GM12878 (cell line): ENCODE measurements at regions not wholly inside any gene's neighbourhood (a gene's known extent, or its start where the extent isn't known, plus 50 kb on each side); places are given as distances from the start of the nearest gene placed in this dataset.

Experiments used
- ATAC-seq: fragments of 200-7000 bp; cut with Tn5 transposase; 3 replicates; pipeline ENCODE4 v1.9.1; 2020; ENCODE audit warnings: mild to moderate bottlenecking, moderate library complexity
- BruUV-seq: library from RNA; stranded (reverse); fragments of 400-500 nt; replicated peaks from 2 replicates; lab custom pipeline; 2021; lab: Mats Ljungman, UMichigan
- CTCF ChIA-PET: fragments of 300-600 bp; sonication (Branson Sonifier 250); formaldehyde crosslinking; extraction: SDS; loops from one replicate; lab custom pipeline; 2021; ENCODE audit warnings: inconsistent platforms; lab: Yijun Ruan, JAX
- POLR2A ChIA-PET: fragments of 350-600 bp; formaldehyde crosslinking; extraction: SDS; loops from one replicate; lab custom pipeline; 2021; ENCODE audit warnings: inconsistent platforms; lab: Charles Lee
- RAD21 ChIA-PET: fragments of 300-600 bp; sonication (Branson Sonifier 250); formaldehyde crosslinking; loops from one replicate; lab custom pipeline; 2023; ENCODE audit warnings: antibody characterized with exemption; ENCODE audit not compliant: unreplicated experiment; lab: Charles Lee
- SMC1A ChIA-PET: fragments of 300-600 bp; sonication (Branson Sonifier 250); formaldehyde crosslinking; loops from one replicate; lab custom pipeline; 2023; ENCODE audit not compliant: unreplicated experiment, uncharacterized antibody; lab: Charles Lee
- DNase-seq: peaks from one replicate; pipeline ENCODE4 v3.0.0-alpha.2; 2011; ENCODE audit warnings: low read depth, low spot score
- FAIRE-seq: peaks from 3 replicates; lab custom pipeline; 2011; peaks lifted over from hg19 to GRCh38; lab: Jason Lieb, UNC
- H2AFZ ChIP-seq: 2 replicates; pipeline ENCODE4 v1.6.0; 2011; ENCODE audit warnings: low read depth, low read length, control low read depth; ENCODE audit not compliant: control insufficient read depth
- H3K27ac ChIP-seq: 2 replicates; pipeline ENCODE4 v1.5.1; 2011; ENCODE audit warnings: control low read depth; ENCODE audit not compliant: control insufficient read depth, insufficient read depth
- H3K27me3 ChIP-seq, 2 experiments: replicated peaks in 1 of 2; 2 replicates each; pipeline versions ENCODE4 v1.6.0 to v1.6.1; 2011; ENCODE audit warnings: low read length in 1 of 2; ENCODE audit not compliant: control insufficient read depth in 2 of 2, insufficient read depth in 2 of 2
- H3K36me3 ChIP-seq, 2 experiments: 2 replicates each; pipeline ENCODE4 v1.5.1; 2011; ENCODE audit warnings: low read length in 1 of 2; ENCODE audit not compliant: control insufficient read depth in 2 of 2, insufficient read depth in 2 of 2
- H3K4me1 ChIP-seq: 2 replicates; pipeline ENCODE4 v1.6.1; 2011; ENCODE audit warnings: mild to moderate bottlenecking, low read length, moderate library complexity, mixed read lengths; ENCODE audit not compliant: control insufficient read depth, insufficient read depth
- H3K4me2 ChIP-seq: 2 replicates; pipeline ENCODE4 v1.6.0; 2011; ENCODE audit warnings: control low read depth; ENCODE audit not compliant: control insufficient read depth, insufficient read depth
- H3K4me3 ChIP-seq: fragments of 200-600 bp; sonication (generic); 2 replicates; pipeline ENCODE4 v1.5.1; 2016
- H3K79me2 ChIP-seq: 2 replicates; pipeline ENCODE4 v1.6.0; 2011; ENCODE audit warnings: low read length; ENCODE audit not compliant: control insufficient read depth, insufficient read depth
- H3K9ac ChIP-seq: 2 replicates; pipeline ENCODE4 v1.8.0; 2011; ENCODE audit warnings: low read length, control low read depth, mixed read lengths; ENCODE audit not compliant: control insufficient read depth, insufficient read depth
- H3K9me3 ChIP-seq: replicated peaks from 3 replicates; pipeline ENCODE4 v1.5.1; 2011; ENCODE audit warnings: mild to moderate bottlenecking, low read length; ENCODE audit not compliant: control insufficient read depth, insufficient read depth
- H4K20me1 ChIP-seq: 2 replicates; pipeline ENCODE4 v1.6.0; 2011; ENCODE audit not compliant: control insufficient read depth, insufficient read depth
- ATF7 ChIP-seq: fragments of 450-650 bp; IDR thresholded peaks from 2 replicates; pipeline ENCODE4 v1.6.1; 2016; ENCODE audit warnings: low read depth, mild to moderate bottlenecking
- CBX5 ChIP-seq: sonication (generic); IDR thresholded peaks from 2 replicates; pipeline ENCODE4 v1.6.1; 2016; ENCODE audit warnings: low read depth, moderate library complexity, mild to moderate bottlenecking, inconsistent platforms
- CREB1 ChIP-seq: IDR thresholded peaks from 2 replicates; pipeline ENCODE4 v1.6.1; 2012; ENCODE audit warnings: low read depth, mild to moderate bottlenecking, inconsistent platforms
- E4F1 ChIP-seq: fragments of 450-650 bp; IDR thresholded peaks from 2 replicates; pipeline ENCODE4 v1.6.1; 2018; ENCODE audit warnings: borderline replicate concordance, mild to moderate bottlenecking; ENCODE audit not compliant: partially characterized antibody
- ESRRA ChIP-seq: IDR thresholded peaks from 2 replicates; pipeline ENCODE4 v1.6.1; 2012; ENCODE audit warnings: mild to moderate bottlenecking, low read length, improper control_type of control experiment
- FOXK2 ChIP-seq: fragments of 450-650 bp; IDR thresholded peaks from 2 replicates; pipeline ENCODE4 v1.6.1; 2017; ENCODE audit warnings: mild to moderate bottlenecking, moderate library complexity
- JUNB ChIP-seq: IDR thresholded peaks from 2 replicates; pipeline ENCODE4 v1.6.1; 2016; ENCODE audit warnings: antibody characterized with exemption, mild to moderate bottlenecking
- KLF5 ChIP-seq: fragments of 450-650 bp; IDR thresholded peaks from 2 replicates; pipeline ENCODE4 v1.6.1; 2014; ENCODE audit warnings: mild to moderate bottlenecking; ENCODE audit not compliant: partially characterized antibody
- MAX ChIP-seq: IDR thresholded peaks from 2 replicates; pipeline ENCODE4 v1.6.1; 2012; ENCODE audit warnings: low read depth, low read length, improper control_type of control experiment
- NR2F1 ChIP-seq: fragments of 450-650 bp; conservative IDR thresholded peaks from 2 replicates; pipeline ENCODE4 v1.6.1; 2017; ENCODE audit warnings: mild to moderate bottlenecking
- RAD51 ChIP-seq: fragments of 450-650 bp; IDR thresholded peaks from 2 replicates; pipeline ENCODE4 v1.6.1; 2016; ENCODE audit warnings: moderate library complexity, mild to moderate bottlenecking, inconsistent platforms
- RCOR1 ChIP-seq: conservative IDR thresholded peaks from 2 replicates; pipeline ENCODE4 v1.6.1; 2012; ENCODE audit warnings: low read depth, low read length, improper control_type of control experiment
- SIN3A ChIP-seq: IDR thresholded peaks from 2 replicates; pipeline ENCODE4 v1.6.1; 2012; ENCODE audit warnings: low read depth, low read length, improper control_type of control experiment
- SIX5 ChIP-seq: IDR thresholded peaks from 2 replicates; pipeline ENCODE4 v1.6.1; 2011; ENCODE audit warnings: mild to moderate bottlenecking, low read depth, low read length, moderate library complexity; ENCODE audit not compliant: severe bottlenecking
- USF1 ChIP-seq: IDR thresholded peaks from 2 replicates; pipeline ENCODE4 v1.6.1; 2011; ENCODE audit warnings: borderline replicate concordance, low read depth, mild to moderate bottlenecking, moderate library complexity, mixed read lengths, low read length; ENCODE audit not compliant: insufficient read depth; ENCODE audit errors: extremely low read length
- ZBTB40 ChIP-seq: fragments of 450-650 bp; IDR thresholded peaks from 2 replicates; pipeline ENCODE4 v1.6.1; 2016; ENCODE audit warnings: mild to moderate bottlenecking, moderate library complexity, borderline replicate concordance
- ZNF274 ChIP-seq: IDR thresholded peaks from one replicate; pipeline ENCODE4 v1.8.0; 2011; ENCODE audit not compliant: insufficient read length, insufficient read depth
- ZSCAN29 ChIP-seq: fragments of 450-650 bp; IDR thresholded peaks from 2 replicates; pipeline ENCODE4 v1.6.1; 2017; ENCODE audit warnings: mild to moderate bottlenecking, moderate library complexity
- WGBS: methylation state at CpG from one replicate; pipeline ENCODE4 v1.1.6; 2016; ENCODE audit warnings: low lambda C conversion rate; ENCODE audit not compliant: insufficient replicate concordance, insufficient coverage; ENCODE audit errors: missing lambda C conversion rate; 5-methylcytosine and 5-hydroxymethylcytosine counted together
- in situ Hi-C: fragments of 300-500 bp; cut with MboI; formaldehyde crosslinking; loops from 9 replicates; pipeline ENCODE4 v1.14.3; 2018; ENCODE audit warnings: mixed read lengths
- intact Hi-C: fragments of 100-400 bp; cut with micrococcal nuclease; formaldehyde crosslinking; loops from one replicate; pipeline ENCODE4 v1.14.2; 2022; ENCODE audit not compliant: unreplicated experiment

GRCh38 chr3:106438887-106439286, 570.1 kb upstream of the CBLB start (continued):
- TF ChIP-seq ZBTB40 = no peak
- no peak for TF ChIP-seq FOXK2
- no peak for TF ChIP-seq SIN3A
- no peak for TF ChIP-seq RCOR1
- no peak for TF ChIP-seq CREB1
- TF ChIP-seq MAX = no peak
- no peak for TF ChIP-seq ATF7
- TF ChIP-seq CBX5 = no peak
- no peak for TF ChIP-seq JUNB
- no peak for TF ChIP-seq ZSCAN29

GRCh38 chr3:106440672-106441071, 571.9 kb upstream of the CBLB start:
- ChIA-PET CTCF (no interaction called here), SMC1A (interaction anchor here (1.0 to 2.2 kb wide), 3 partner anchors 10 to 15 kb away, joined by 4 to 5 read pairs (median 4); no protein-coding TSS in a partner anchor), POLR2A (no interaction called here), RAD21 (interaction anchor here (1.1 kb wide), 1 partner anchor 754 kb away, joined by 3 read pairs; no protein-coding TSS in a partner anchor)
- Histone ChIP-seq H3K4me3 (no peak overlapping the region), H4K20me1 (no peaks in the 10 kb centered on the region), H3K27ac (no peak overlapping the region), H2AFZ (no peak overlapping the region), H3K4me2 (no peak overlapping the region), H3K4me1 (no peaks in the 10 kb centered on the region), H3K9ac (no peak overlapping the region), H3K27me3 (no peaks in the 10 kb centered on the region), H3K9me3 (no peaks in the 10 kb centered on the region), H3K36me3 (no peaks in the 10 kb centered on the region), H3K79me2 (no peaks in the 10 kb centered on the region)
- WGBS = 66% methylated on average over 2 of the region's 2 CpGs
- DNase-seq (no peak), FAIRE-seq (no peak), ATAC-seq (peak; percentile 36; the same call in 1 of the 3 replicates)
- in situ Hi-C loops = no loop called here
- intact Hi-C loops = no loop called here
- BruUV-seq = no TSS peak
- TF ChIP-seq E4F1 = no peak
- no peak for TF ChIP-seq ESRRA
- no peak for TF ChIP-seq USF1
- no peak for TF ChIP-seq KLF5
- TF ChIP-seq RAD51 = no peak
- no peak for TF ChIP-seq ZNF274
- no peak for TF ChIP-seq NR2F1
- TF ChIP-seq SIX5 = no peak
- no peak for TF ChIP-seq CBX5
